ENCODE measurements at regions not wholly inside any gene's neighbourhood (a gene's known extent, or its start where the extent isn't known, plus 50 kb on each side); places are given as distances from the start of the nearest gene placed in this dataset.
"Not testable (repeated sequence)": the region's sequence is repeated elsewhere in the genome, so short reads cannot be mapped to it uniquely, and the experiment has no call there.

DNA sequence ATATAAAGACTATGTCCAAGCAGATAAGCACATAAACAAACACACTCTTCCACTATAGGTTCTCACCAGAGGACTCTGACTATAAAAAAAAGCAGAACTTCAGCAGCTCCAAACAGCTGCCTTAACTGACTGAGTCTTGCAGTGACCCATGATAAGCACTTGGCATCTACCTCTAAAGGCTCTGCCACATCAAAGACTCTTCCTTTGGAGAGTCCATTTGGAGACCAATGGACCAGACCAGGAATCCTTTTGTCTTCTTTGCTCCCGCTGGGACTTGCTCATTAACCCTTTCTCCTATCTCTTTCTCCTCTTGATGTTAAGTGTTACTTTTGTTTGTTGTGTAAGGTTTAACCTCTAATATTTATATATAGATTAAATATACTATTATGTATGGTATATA, 424.1 kb downstream of the RSL24D1 start:
- H3K36me3 Mint-ChIP-seq (ENCODE audit: low read depth): no peaks in the 10 kb centered on the region

DNA sequence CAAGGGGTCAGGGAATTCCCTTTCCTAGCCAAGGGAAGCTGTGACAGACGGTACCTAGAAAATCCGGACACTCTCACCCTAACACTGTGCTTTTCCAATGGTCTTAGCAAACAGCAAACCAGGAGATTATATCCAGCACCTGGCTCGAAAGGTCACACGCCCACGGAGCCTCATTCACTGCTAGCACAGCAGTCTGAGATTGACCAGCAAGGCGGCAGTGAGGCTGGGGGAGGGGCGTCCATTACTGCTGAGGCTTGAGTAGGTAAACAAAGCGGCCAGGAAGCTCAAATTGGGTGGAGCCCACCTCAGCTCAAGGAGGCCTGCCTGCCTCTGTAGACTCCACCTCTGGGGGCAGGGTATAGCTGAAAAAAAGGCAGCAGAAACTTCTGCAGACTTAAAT, 447.3 kb downstream of the RSL24D1 start:
- not testable (repeated sequence) for H3K4me1 Mint-ChIP-seq (ENCODE audit: low read depth)

More for the DNA sequence above, 424.1 kb downstream of the RSL24D1 start:
- Mint-ChIP-seq H3K27me3 (ENCODE audit: low read depth) (no peaks in the 10 kb centered on the region), H3K4me1 (ENCODE audit: low read depth) (no peaks in the 10 kb centered on the region), H3K27ac (no peak overlapping the region), H3K4me3 (ENCODE audit: low read depth) (no peak overlapping the region), H3K9me3 (no peaks in the 10 kb centered on the region)
- intact Hi-C loops (cut with micrococcal nuclease): no loop called here
- no peak for DNase-seq (ENCODE audit: low spot score)

DNA sequence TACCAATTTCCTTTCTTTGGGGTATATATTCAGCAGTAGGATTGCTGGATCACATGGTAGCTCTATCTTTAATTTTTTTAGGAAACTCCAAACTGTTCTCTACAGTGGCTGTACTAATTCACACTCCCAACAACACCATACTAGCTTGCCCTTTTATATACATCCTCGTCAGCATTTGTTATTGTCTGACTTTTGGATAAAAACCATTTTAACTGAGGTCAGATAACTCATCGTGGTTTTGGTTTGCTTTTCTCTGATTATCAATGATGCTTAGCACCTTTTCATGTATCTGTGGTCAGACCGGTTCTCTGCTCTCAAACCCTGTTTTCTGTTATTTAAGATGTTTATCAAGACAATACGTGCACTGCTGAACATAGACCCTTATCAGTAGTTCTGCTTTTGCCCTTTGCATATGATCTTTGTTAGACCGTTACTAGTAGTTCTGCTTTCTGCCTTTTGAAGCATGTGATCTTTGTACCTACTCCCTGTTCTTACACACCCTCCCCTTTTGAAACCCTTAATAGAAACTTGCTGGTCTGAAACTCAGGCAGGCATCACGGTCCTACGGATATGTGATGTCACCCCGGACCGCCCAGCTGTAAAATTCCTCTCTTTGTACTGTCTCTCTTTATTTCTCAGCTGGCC, 474.3 kb downstream of the RSL24D1 start:
- no peak overlapping the region for H3K27ac Mint-ChIP-seq
- no peaks in the 10 kb centered on the region for H3K4me1 Mint-ChIP-seq (ENCODE audit: low read depth)
- peaks cover 15% of the 10 kb centered on the region for H3K9me3 Mint-ChIP-seq
- DNase-seq (ENCODE audit: low spot score): no peak
- no peak overlapping the region for H3K4me3 Mint-ChIP-seq (ENCODE audit: low read depth)
- H3K36me3 Mint-ChIP-seq (ENCODE audit: low read depth): no peaks in the 10 kb centered on the region
- H3K27me3 Mint-ChIP-seq (ENCODE audit: low read depth): no peaks in the 10 kb centered on the region
- intact Hi-C loops (cut with micrococcal nuclease): no loop called here

More for the DNA sequence above, 447.3 kb downstream of the RSL24D1 start:
- intact Hi-C loops (cut with micrococcal nuclease); H3K36me3 Mint-ChIP-seq (ENCODE audit: low read depth); H3K27ac Mint-ChIP-seq; H3K4me3 Mint-ChIP-seq (ENCODE audit: low read depth); DNase-seq (ENCODE audit: low spot score); H3K27me3 Mint-ChIP-seq (ENCODE audit: low read depth): not testable (repeated sequence)
- H3K9me3 Mint-ChIP-seq: peaks cover 31% of the 10 kb centered on the region

DNA sequence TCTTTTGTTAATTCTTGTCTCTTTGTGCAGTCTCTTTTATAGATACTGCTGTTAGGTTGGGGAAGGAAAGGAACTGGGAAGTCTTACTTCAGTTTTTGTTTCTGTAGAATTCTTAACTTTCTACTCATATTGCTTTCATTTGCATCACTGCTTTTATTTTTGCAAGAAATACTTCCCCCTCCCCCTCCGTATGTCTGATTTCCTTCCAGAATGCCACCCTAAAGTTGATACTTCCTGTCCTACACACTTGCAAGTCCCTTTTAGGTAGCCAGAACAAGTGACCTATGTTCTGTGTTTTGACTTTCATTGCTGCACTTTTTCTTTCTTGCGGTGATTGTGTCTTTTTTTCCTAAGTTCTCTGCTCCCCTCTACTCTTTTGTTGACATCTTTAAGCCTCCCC, 477.4 kb downstream of the RSL24D1 start:
- H3K36me3 Mint-ChIP-seq (ENCODE audit: low read depth): no peaks in the 10 kb centered on the region
- H3K4me1 Mint-ChIP-seq (ENCODE audit: low read depth): no peaks in the 10 kb centered on the region
- no peaks in the 10 kb centered on the region for H3K27me3 Mint-ChIP-seq (ENCODE audit: low read depth)
- H3K4me3 Mint-ChIP-seq (ENCODE audit: low read depth): no peak overlapping the region
- intact Hi-C loops (cut with micrococcal nuclease): no loop called here
- H3K9me3 Mint-ChIP-seq: peaks cover 15% of the 10 kb centered on the region
- no peak for DNase-seq (ENCODE audit: low spot score)
- no peak overlapping the region for H3K27ac Mint-ChIP-seq

- Mint-ChIP-seq H3K36me3 (ENCODE audit: low read depth) (no peaks in the 10 kb centered on the region), H3K27me3 (ENCODE audit: low read depth) (no peaks in the 10 kb centered on the region), H3K4me1 (ENCODE audit: low read depth) (no peaks in the 10 kb centered on the region), H3K9me3 (no peaks in the 10 kb centered on the region), H3K27ac (no peak overlapping the region), H3K4me3 (ENCODE audit: low read depth) (no peak overlapping the region)
- no peak for DNase-seq (ENCODE audit: low spot score)
- intact Hi-C loops (cut with micrococcal nuclease): no loop called here
Measured at GRCh38 chr15:54707805-54708752, 488.7 kb downstream of the RSL24D1 start.

DNA sequence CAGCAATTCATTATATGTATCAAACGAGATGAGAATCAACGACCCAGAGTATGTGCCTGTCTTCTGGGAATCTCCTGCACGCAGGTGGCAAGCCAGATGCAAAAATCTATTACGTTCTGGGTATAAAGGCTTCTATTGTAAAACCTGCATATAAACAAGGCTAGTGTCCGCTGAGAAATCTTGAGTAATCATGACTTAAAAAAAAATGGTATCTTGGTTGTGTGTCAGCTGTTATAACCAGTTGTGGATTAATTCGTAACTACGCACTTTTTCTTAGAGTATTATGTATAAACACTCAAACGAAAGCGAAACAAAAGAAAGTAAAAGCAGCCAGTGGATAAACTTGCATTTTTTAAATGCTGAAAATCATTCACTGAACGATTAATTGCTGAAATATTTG, 509.1 kb downstream of the RSL24D1 start:
- no peaks in the 10 kb centered on the region for H3K4me1 Mint-ChIP-seq (ENCODE audit: low read depth)
- no peaks in the 10 kb centered on the region for H3K27me3 Mint-ChIP-seq (ENCODE audit: low read depth)
- DNase-seq (ENCODE audit: low spot score): no peak
- H3K9me3 Mint-ChIP-seq: no peaks in the 10 kb centered on the region
- no peak overlapping the region for H3K27ac Mint-ChIP-seq
- H3K36me3 Mint-ChIP-seq (ENCODE audit: low read depth): no peaks in the 10 kb centered on the region
- intact Hi-C loops (cut with micrococcal nuclease): no loop called here
- H3K4me3 Mint-ChIP-seq (ENCODE audit: low read depth): no peak overlapping the region

Measured in activated T-helper 2 cell treated with anti-CD3 and anti-CD28 coated beads, Interferon-gamma antibody, Interleukin-2, Interleukin-4, amounts not matched to agents 10 μg/mL and 5 μg/mL and 100 μg/mL, durations not matched to agents 14 hours and 24 hours and 36 hours (primary cell).